Astrocyte of the cerebellum (primary cell): ENCODE measurements at regions not wholly inside any gene's neighbourhood (a gene's known extent, or its start where the extent isn't known, plus 50 kb on each side); places are given as distances from the start of the nearest gene placed in this dataset.

ENCODE experiments used
- DNase-seq: peaks from one replicate; pipeline ENCODE4 v3.0.0-alpha.2; 2011; ENCODE audit warnings: low read depth
- H3K4me3 ChIP-seq: 2 replicates; pipeline ENCODE4 v1.5.1; 2011; ENCODE audit warnings: mild to moderate bottlenecking, low read depth, low read length, moderate library complexity
- CTCF ChIP-seq: IDR thresholded peaks from 2 replicates; pipeline ENCODE4 v1.5.1; 2012; ENCODE audit warnings: low read length, low read depth, moderate library complexity, mild to moderate bottlenecking; ENCODE audit errors: missing control alignments
- in situ Hi-C: cut with HindIII; loops from 2 replicates; pipeline ENCODE4 v1.10.0; 2017; ENCODE audit warnings: low sequenced_read_pairs

GRCh38 chr1:222216255-222216754 is 331.6 kb downstream of the HHIPL2 start:
- H3K4me3 ChIP-seq: no peak overlapping the region
- DNase-seq: no peak
- no peak for TF ChIP-seq CTCF
- in situ Hi-C loops: no loop called here

GRCh38 chr1:222210776-222211175 is 337.1 kb downstream of the HHIPL2 start:
- no peak for TF ChIP-seq CTCF
- no peak overlapping the region for H3K4me3 ChIP-seq
- in situ Hi-C loops: no loop called here
- no peak for DNase-seq

GRCh38 chr1:222204475-222204874 is 343.4 kb downstream of the HHIPL2 start:
- DNase-seq: no peak
- no peak for TF ChIP-seq CTCF

GRCh38 chr1:222202831-222203230 is 345.1 kb downstream of the HHIPL2 start:
- in situ Hi-C loops: no loop called here
- no peak for TF ChIP-seq CTCF
- no peak overlapping the region for H3K4me3 ChIP-seq
- no peak for DNase-seq

More at GRCh38 chr1:222204475-222204874, 343.4 kb downstream of the HHIPL2 start:
- in situ Hi-C loops: no loop called here
- H3K4me3 ChIP-seq: no peak overlapping the region

- DNase-seq: no peak
- no peak overlapping the region for H3K4me3 ChIP-seq
- no peak for TF ChIP-seq CTCF
- in situ Hi-C loops: no loop called here
Measured at GRCh38 chr1:222196736-222197135, 351.2 kb downstream of the HHIPL2 start.

- H3K4me3 ChIP-seq: no peak overlapping the region
- in situ Hi-C loops: no loop called here
- no peak for DNase-seq
- no peak for TF ChIP-seq CTCF
Measured at GRCh38 chr1:222196288-222196687, 351.6 kb downstream of the HHIPL2 start.

GRCh38 chr1:222195857-222196256 is 352.0 kb downstream of the HHIPL2 start:
- DNase-seq: no peak
- H3K4me3 ChIP-seq: no peak overlapping the region
- in situ Hi-C loops: no loop called here
- TF ChIP-seq CTCF: no peak
